Loucy (cell line): ENCODE measurements at regions not wholly inside any gene's neighbourhood (a gene's known extent, or its start where the extent isn't known, plus 50 kb on each side); places are given as distances from the start of the nearest gene placed in this dataset.

ENCODE experiments used
- H2AFZ ChIP-seq: fragments of 200-600 bp; sonication (generic); 2 replicates; pipeline ENCODE4 v1.6.0; 2016; ENCODE audit warnings: antibody characterized with exemption, mild to moderate bottlenecking, low read length, moderate library complexity
- H3F3A ChIP-seq: fragments of 200-600 bp; 2 replicates; pipeline ENCODE4 v1.6.0; 2016; ENCODE audit warnings: antibody characterized with exemption, low read depth, mild to moderate bottlenecking
- H3K27me3 ChIP-seq: fragments of 200-600 bp; sonication (generic); 2 replicates; pipeline ENCODE4 v1.6.1; 2014; ENCODE audit warnings: low read length, mild to moderate bottlenecking; ENCODE audit not compliant: insufficient read depth, poor library complexity, severe bottlenecking
- H3K36me3 ChIP-seq: fragments of 200-600 bp; sonication (generic); 2 replicates; pipeline ENCODE4 v1.6.1; 2016; ENCODE audit warnings: low read length; ENCODE audit not compliant: insufficient read depth
- H3K4me1 ChIP-seq: fragments of 200-600 bp; sonication (generic); 2 replicates; pipeline ENCODE4 v1.5.1; 2014; ENCODE audit warnings: low read length, mild to moderate bottlenecking; ENCODE audit not compliant: insufficient read depth, poor library complexity, severe bottlenecking
- H3K4me2 ChIP-seq: fragments of 200-600 bp; sonication (generic); 2 replicates; pipeline ENCODE4 v1.6.0; 2014; ENCODE audit warnings: antibody characterized with exemption, low read length, low read depth, mild to moderate bottlenecking; ENCODE audit not compliant: poor library complexity, severe bottlenecking
- H3K4me3 ChIP-seq: fragments of 200-600 bp; sonication (generic); 2 replicates; pipeline ENCODE4 v1.5.1; 2014; ENCODE audit warnings: low read length, mild to moderate bottlenecking, mixed read lengths; ENCODE audit not compliant: poor library complexity, severe bottlenecking
- H3K79me2 ChIP-seq: fragments of 200-600 bp; sonication (generic); 2 replicates; pipeline ENCODE4 v1.6.1; 2014; ENCODE audit warnings: low read length; ENCODE audit not compliant: insufficient read depth
- H3K9ac ChIP-seq: fragments of 200-600 bp; sonication (generic); 2 replicates; pipeline ENCODE4 v1.6.0; 2014; ENCODE audit warnings: mild to moderate bottlenecking, low read depth, low read length, moderate library complexity; ENCODE audit not compliant: poor library complexity, severe bottlenecking
- H3K9me2 ChIP-seq: fragments of 200-600 bp; sonication (generic); replicated peaks from 2 replicates; pipeline ENCODE4 v1.6.1; 2016; ENCODE audit warnings: low read depth, low read length, mixed read lengths
- H3K9me3 ChIP-seq: fragments of 200-600 bp; sonication (generic); 2 replicates; pipeline ENCODE4 v1.6.1; 2014; ENCODE audit warnings: mild to moderate bottlenecking, antibody characterized with exemption, low read length, low read depth; ENCODE audit not compliant: insufficient read depth
- H4K20me1 ChIP-seq: fragments of 200-600 bp; sonication (generic); 2 replicates; pipeline ENCODE4 v1.6.0; 2014; ENCODE audit warnings: antibody characterized with exemption, low read length, mild to moderate bottlenecking; ENCODE audit not compliant: insufficient read depth, poor library complexity, severe bottlenecking
- CTCF ChIP-seq: fragments of 200-600 bp; sonication (generic); conservative IDR thresholded peaks from 2 replicates; pipeline ENCODE4 v1.5.1; 2014; ENCODE audit warnings: mild to moderate bottlenecking, antibody characterized with exemption, low read length
- EZH2phosphoT487 ChIP-seq: fragments of 200-600 bp; IDR thresholded peaks from 2 replicates; pipeline ENCODE4 v1.6.1; 2018; ENCODE audit warnings: antibody characterized with exemption, mild to moderate bottlenecking, moderate library complexity, borderline replicate concordance

DNA sequence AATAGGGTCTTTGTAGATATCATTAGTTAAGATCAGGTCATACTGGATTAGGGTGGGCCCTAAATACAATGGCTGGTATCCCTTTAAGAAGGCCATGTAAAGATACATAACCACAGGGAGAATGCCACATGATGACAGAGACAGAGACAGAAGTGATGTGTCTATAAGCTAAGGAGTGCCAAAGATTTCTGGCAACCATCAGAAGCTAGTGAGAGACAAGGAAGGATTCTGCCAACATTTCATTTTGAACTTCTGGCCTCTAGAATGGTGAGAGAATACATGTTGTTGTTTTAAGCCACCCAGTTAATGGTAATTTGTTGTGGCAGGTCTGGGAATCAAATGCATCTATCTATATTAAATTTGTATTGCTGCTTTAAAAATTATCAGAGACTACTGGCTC is 185.5 kb upstream of the CYRIA start:
- no peak overlapping the region for H3K4me3 ChIP-seq
- H3K4me1 ChIP-seq = no peaks in the 10 kb centered on the region
- H4K20me1 ChIP-seq = no peaks in the 10 kb centered on the region
- H3K4me2 ChIP-seq = no peak overlapping the region
- H3K9me3 ChIP-seq = no peaks in the 10 kb centered on the region
- H3K9ac ChIP-seq = no peak overlapping the region
- H2AFZ ChIP-seq = no peak overlapping the region
- TF ChIP-seq EZH2phosphoT487 (no peak), CTCF (no peak)
- no peaks in the 10 kb centered on the region for H3F3A ChIP-seq
- H3K9me2 ChIP-seq = 0 out of 2 replicates have a peak, but pooled peaks cover 4% of the 10 kb centered on the region
- H3K27me3 ChIP-seq = no peaks in the 10 kb centered on the region
- no peaks in the 10 kb centered on the region for H3K36me3 ChIP-seq
- no peaks in the 10 kb centered on the region for H3K79me2 ChIP-seq

DNA sequence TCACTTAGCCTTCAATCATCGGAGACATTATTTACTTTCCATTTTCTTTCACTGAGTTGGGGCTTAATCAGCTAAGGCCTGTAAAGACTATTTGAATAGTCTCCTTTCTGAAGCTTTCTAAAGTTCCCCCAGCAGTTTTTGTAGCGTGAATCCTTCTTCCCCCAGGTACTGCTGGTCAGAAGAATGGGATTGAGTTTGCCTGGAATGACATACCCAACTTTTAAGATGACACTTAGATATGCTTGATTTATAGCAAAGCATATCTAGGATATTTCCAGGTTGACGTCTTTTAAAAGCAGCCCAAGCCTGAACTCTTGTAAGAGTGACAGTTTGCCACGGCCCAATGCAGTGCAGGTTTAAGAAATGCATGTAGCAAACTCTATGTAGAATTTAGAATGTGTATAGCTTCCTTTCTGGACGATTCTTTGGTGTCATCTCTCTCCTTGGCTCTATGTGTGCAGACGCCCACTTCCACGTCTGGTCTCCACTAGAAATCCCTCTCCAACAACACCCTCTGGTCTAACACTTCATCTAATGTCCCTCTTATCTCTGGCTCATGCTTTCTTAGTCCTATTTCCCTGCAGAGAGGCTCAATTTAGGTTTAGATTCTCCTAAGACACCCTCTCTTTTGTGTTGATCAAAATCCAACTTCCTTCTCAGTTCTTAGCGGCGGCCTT is 175.0 kb upstream of the CYRIA start:
- Histone ChIP-seq H3K4me2 (no peak overlapping the region), H4K20me1 (no peaks in the 10 kb centered on the region), H3K9me3 (no peaks in the 10 kb centered on the region), H3K4me3 (no peak overlapping the region), H2AFZ (no peak overlapping the region), H3K9ac (no peak overlapping the region), H3K27me3 (no peaks in the 10 kb centered on the region), H3K79me2 (no peaks in the 10 kb centered on the region), H3K36me3 (no peaks in the 10 kb centered on the region), H3F3A (no peaks in the 10 kb centered on the region), H3K4me1 (no peaks in the 10 kb centered on the region), H3K9me2 (no peaks in the 10 kb centered on the region)
- TF ChIP-seq CTCF (no peak), EZH2phosphoT487 (no peak)

- H3K4me3 ChIP-seq = no peak overlapping the region
- H3K9me3 ChIP-seq = no peaks in the 10 kb centered on the region
- no peaks in the 10 kb centered on the region for H3F3A ChIP-seq
- no peaks in the 10 kb centered on the region for H3K79me2 ChIP-seq
- no peaks in the 10 kb centered on the region for H3K36me3 ChIP-seq
- H3K27me3 ChIP-seq = peaks cover 4% of the 10 kb centered on the region
- H2AFZ ChIP-seq = peak overlapping the region; percentile 39; the same call in 1 of the 2 replicates
- no peaks in the 10 kb centered on the region for H3K9me2 ChIP-seq
- H3K4me1 ChIP-seq = no peaks in the 10 kb centered on the region
- TF ChIP-seq CTCF = peak; percentile 20; the same call in 1 of the 2 replicates
- TF ChIP-seq EZH2phosphoT487 = no peak
- H4K20me1 ChIP-seq = no peaks in the 10 kb centered on the region
- H3K9ac ChIP-seq = no peak overlapping the region
- H3K4me2 ChIP-seq = no peak overlapping the region
Observed at GRCh38 chr2:16832910-16833309, 167.3 kb upstream of the CYRIA start.
